IMR-90 (cell line): ENCODE measurements at regions not wholly inside any gene's neighbourhood (a gene's known extent, or its start where the extent isn't known, plus 50 kb on each side); places are given as distances from the start of the nearest gene placed in this dataset.

Experiments
- ATAC-seq: fragments of 200-7000 bp; cut with Tn5 transposase; 2 replicates; pipeline ENCODE4 v1.9.1; 2020; ENCODE audit warnings: low read depth, mild to moderate bottlenecking, moderate library complexity
- BruUV-seq: library from RNA; stranded (reverse); fragments of 400-500 nt; replicated peaks from 2 replicates; lab custom pipeline; 2021; lab: Mats Ljungman, UMichigan
- CTCF ChIA-PET: fragments of 300-600 bp; formaldehyde crosslinking; extraction: SDS; loops from one replicate; lab custom pipeline; 2021; ENCODE audit warnings: antibody characterized with exemption; lab: Yijun Ruan, JAX
- POLR2A ChIA-PET: fragments of 300-600 bp; sonication (Branson Sonifier 250); formaldehyde crosslinking; loops from one replicate; lab custom pipeline; 2022; ENCODE audit warnings: antibody characterized with exemption; ENCODE audit not compliant: unreplicated experiment; lab: Charles Lee
- DNase-seq: peaks from one replicate; pipeline ENCODE4 v3.0.0; 2013
- H2AFZ ChIP-seq: replicated peaks from 2 replicates; pipeline ENCODE3; 2013; ENCODE audit warnings: low read length, mild to moderate bottlenecking; ENCODE audit not compliant: poor library complexity
- H2AK5ac ChIP-seq: 2 replicates; pipeline ENCODE4 v1.6.1; 2013; ENCODE audit warnings: low read depth, low read length, inconsistent platforms
- H2AK9ac ChIP-seq: replicated peaks from 2 replicates; pipeline ENCODE3; 2013; ENCODE audit warnings: mild to moderate bottlenecking, low read depth, low read length, moderate library complexity; ENCODE audit not compliant: poor library complexity
- H2BK120ac ChIP-seq: 2 replicates; pipeline ENCODE4 v1.6.1; 2013; ENCODE audit warnings: low read depth, low read length, inconsistent platforms
- H2BK15ac ChIP-seq: 3 replicates; pipeline ENCODE4 v1.6.1; 2013; ENCODE audit warnings: low read depth, low read length, inconsistent platforms
- H2BK20ac ChIP-seq: 2 replicates; pipeline ENCODE4 v1.6.1; 2013; ENCODE audit warnings: low read depth, mild to moderate bottlenecking, inconsistent platforms, low read length, moderate library complexity
- H2BK5ac ChIP-seq: 2 replicates; pipeline ENCODE4 v1.6.1; 2013; ENCODE audit warnings: mild to moderate bottlenecking, low read depth, low read length, inconsistent platforms; ENCODE audit not compliant: poor library complexity, severe bottlenecking
- H3K14ac ChIP-seq: replicated peaks from 2 replicates; pipeline ENCODE4 v1.6.1; 2013; ENCODE audit warnings: low read depth, low read length, inconsistent platforms
- H3K18ac ChIP-seq: 2 replicates; pipeline ENCODE4 v1.6.1; 2013; ENCODE audit warnings: low read depth, low read length, control low read depth
- H3K23ac ChIP-seq: 2 replicates; pipeline ENCODE4 v1.6.1; 2013; ENCODE audit warnings: low read depth, low read length, inconsistent platforms
- H3K27ac ChIP-seq: 2 replicates; pipeline ENCODE4 v1.5.1; 2013; ENCODE audit warnings: mild to moderate bottlenecking, control low read depth, low read length; ENCODE audit not compliant: insufficient read depth
- H3K27me3 ChIP-seq: 2 replicates; pipeline ENCODE4 v1.6.1; 2013; ENCODE audit warnings: low read length; ENCODE audit not compliant: control insufficient read depth, insufficient read depth
- H3K36me3 ChIP-seq: 2 replicates; pipeline ENCODE4 v1.6.1; 2013; ENCODE audit warnings: low read length, mixed read lengths; ENCODE audit not compliant: control insufficient read depth, insufficient read depth
- H3K4ac ChIP-seq: 2 replicates; pipeline ENCODE4 v1.6.1; 2013; ENCODE audit warnings: low read depth, low read length, inconsistent platforms
- H3K4me1 ChIP-seq: 2 replicates; pipeline ENCODE4 v1.6.1; 2013; ENCODE audit warnings: low read length, mixed read lengths; ENCODE audit not compliant: control insufficient read depth, insufficient read depth
- H3K4me2 ChIP-seq: 2 replicates; pipeline ENCODE4 v1.6.1; 2013; ENCODE audit warnings: low read depth, mild to moderate bottlenecking, control low read depth, low read length, moderate library complexity
- H3K4me3 ChIP-seq: 2 replicates; pipeline ENCODE4 v1.5.1; 2013; ENCODE audit warnings: low read depth, mild to moderate bottlenecking, control low read depth, low read length, moderate library complexity; ENCODE audit not compliant: insufficient read depth
- H3K56ac ChIP-seq: 2 replicates; pipeline ENCODE4 v1.6.1; 2013; ENCODE audit warnings: low read length, inconsistent platforms; ENCODE audit not compliant: insufficient read depth; ENCODE audit errors: extremely low read depth
- H3K79me1 ChIP-seq, 2 experiments: 2 replicates each; pipeline ENCODE4 v1.6.1; 2013; ENCODE audit warnings: low read length in 2 of 2, inconsistent platforms in 1 of 2, low read depth in 1 of 2
- H3K9ac ChIP-seq: 2 replicates; pipeline ENCODE4 v1.6.1; 2013; ENCODE audit warnings: low read depth, low read length, control low read depth
- H3K9me1 ChIP-seq: 2 replicates; pipeline ENCODE4 v1.6.1; 2013; ENCODE audit warnings: low read length, inconsistent platforms; ENCODE audit not compliant: insufficient read depth
- H3K9me3 ChIP-seq: 2 replicates; pipeline ENCODE4 v1.6.1; 2013; ENCODE audit warnings: low read length; ENCODE audit not compliant: control insufficient read depth, insufficient read depth
- H4K20me1 ChIP-seq: 2 replicates; pipeline ENCODE4 v1.6.1; 2013; ENCODE audit warnings: low read length, inconsistent platforms; ENCODE audit not compliant: insufficient read depth
- H4K5ac ChIP-seq: 2 replicates; pipeline ENCODE4 v1.6.1; 2013; ENCODE audit warnings: mild to moderate bottlenecking, low read depth, low read length, control low read depth
- H4K8ac ChIP-seq, 2 experiments: 2 replicates each; pipeline ENCODE4 v1.6.1; 2013; ENCODE audit warnings: low read depth in 2 of 2, low read length in 2 of 2, control low read depth in 1 of 2, inconsistent platforms in 1 of 2
- H4K91ac ChIP-seq: 2 replicates; pipeline ENCODE4 v1.6.1; 2013; ENCODE audit warnings: low read depth, low read length, inconsistent platforms; ENCODE audit not compliant: insufficient read depth
- BHLHE40 ChIP-seq: fragments of 150-350 bp; IDR thresholded peaks from 2 replicates; pipeline ENCODE4 v1.6.1; 2016; ENCODE audit warnings: mild to moderate bottlenecking, low read depth, low read length
- MXI1 ChIP-seq: IDR thresholded peaks from 2 replicates; pipeline ENCODE4 v1.6.1; 2012; ENCODE audit warnings: low read depth, mild to moderate bottlenecking, low read length, moderate library complexity, borderline replicate concordance
- RAD21 ChIP-seq: IDR thresholded peaks from 2 replicates; pipeline ENCODE4 v1.6.1; 2012; ENCODE audit warnings: low read length, improper control_type of control experiment
- RFX5 ChIP-seq: IDR thresholded peaks from 2 replicates; pipeline ENCODE4 v1.8.0; 2012; ENCODE audit warnings: low read depth, mild to moderate bottlenecking, low read length, moderate library complexity
- SMC3 ChIP-seq: fragments of 150-350 bp; IDR thresholded peaks from 2 replicates; pipeline ENCODE4 v1.6.1; 2016; ENCODE audit warnings: low read depth, mild to moderate bottlenecking, antibody characterized with exemption, low read length, moderate library complexity
- WGBS, 2 experiments: methylation state at CpG; one replicate each; pipeline versions ENCODE4 v1.1.5 to v1.1.7; 2013; ENCODE audit warnings: missing lambda C conversion rate in 2 of 2; ENCODE audit not compliant: insufficient read length in 1 of 2; ENCODE audit errors: extremely low coverage in 2 of 2; 5-methylcytosine and 5-hydroxymethylcytosine counted together
- dilution Hi-C: fragments of 300-500 bp; cut with HindIII; formaldehyde crosslinking; loops from one replicate; pipeline ENCODE4 v1.14.3; 2018; ENCODE audit warnings: low sequenced_read_pairs; ENCODE audit not compliant: unreplicated experiment
- in situ Hi-C: fragments of 300-500 bp; cut with MboI; formaldehyde crosslinking; loops from 3 replicates; pipeline ENCODE4 v1.14.3; 2019; ENCODE audit warnings: low sequenced_read_pairs, inconsistent platforms, mixed read lengths
- intact Hi-C: fragments of 100-400 bp; cut with micrococcal nuclease; formaldehyde crosslinking; loops from 2 replicates; pipeline ENCODE4 v1.10.0; 2022
- TF ChIP-seq, protein P1 (sequence below): conservative IDR thresholded peaks from 2 replicates; pipeline ENCODE4 v1.5.1; 2012; ENCODE audit warnings: mild to moderate bottlenecking, low read depth, low read length, improper control_type of control experiment

DNA sequence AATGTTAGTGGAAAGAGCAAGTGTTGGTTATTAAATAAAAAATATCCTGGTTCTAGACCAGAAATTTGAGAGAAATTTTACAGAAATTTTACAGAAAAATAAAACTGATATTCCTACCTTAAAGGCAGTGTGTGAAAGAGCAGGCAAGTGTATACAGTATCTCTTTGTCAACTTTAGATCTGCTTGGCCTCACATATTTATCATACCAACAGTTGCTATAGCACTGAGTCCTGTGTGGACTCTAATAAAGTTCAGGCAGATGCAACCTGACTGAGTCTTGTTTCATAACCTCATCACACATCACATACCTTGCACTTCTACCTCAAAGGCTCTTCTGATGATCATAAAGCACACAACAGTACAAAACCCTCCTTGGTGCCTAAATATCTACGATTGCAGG, 552.4 kb upstream of the PCDH15 start:
- Histone ChIP-seq H3K27ac (no peak overlapping the region), H2AK9ac (no peak overlapping the region), H3K23ac (no peak overlapping the region), H3K4ac (no peak overlapping the region), H2BK20ac (no peak overlapping the region), H3K18ac (no peak overlapping the region), H2BK120ac (no peak overlapping the region), H4K8ac (no peak overlapping the region), H3K4me1 (no peaks in the 10 kb centered on the region), H3K56ac (no peak overlapping the region; the same call in 1 of the 2 replicates), H4K20me1 (no peaks in the 10 kb centered on the region), H2BK15ac (no peak overlapping the region), H3K9me3 (no peaks in the 10 kb centered on the region), H3K9ac (no peak overlapping the region), H3K9me1 (no peaks in the 10 kb centered on the region), H3K14ac (no peak overlapping the region), H2AFZ (no peak overlapping the region), H3K36me3 (no peaks in the 10 kb centered on the region), H3K27me3 (no peaks in the 10 kb centered on the region), H3K79me1 (no peaks in the 10 kb centered on the region), H3K4me3 (no peak overlapping the region), H3K4me2 (no peak overlapping the region), H2BK5ac (no peak overlapping the region), H4K5ac (no peak overlapping the region), H4K91ac (no peak overlapping the region), H2AK5ac (no peak overlapping the region)
- WGBS, 2 experiments: no CpG with 5 or more reads among the region's 1 CpG
- no peak for TF ChIP-seq MXI1
- TF ChIP-seq SMC3: no peak
- no peak for TF ChIP-seq RAD21
- TF ChIP-seq BHLHE40: no peak
- TF ChIP-seq, protein P1, sequence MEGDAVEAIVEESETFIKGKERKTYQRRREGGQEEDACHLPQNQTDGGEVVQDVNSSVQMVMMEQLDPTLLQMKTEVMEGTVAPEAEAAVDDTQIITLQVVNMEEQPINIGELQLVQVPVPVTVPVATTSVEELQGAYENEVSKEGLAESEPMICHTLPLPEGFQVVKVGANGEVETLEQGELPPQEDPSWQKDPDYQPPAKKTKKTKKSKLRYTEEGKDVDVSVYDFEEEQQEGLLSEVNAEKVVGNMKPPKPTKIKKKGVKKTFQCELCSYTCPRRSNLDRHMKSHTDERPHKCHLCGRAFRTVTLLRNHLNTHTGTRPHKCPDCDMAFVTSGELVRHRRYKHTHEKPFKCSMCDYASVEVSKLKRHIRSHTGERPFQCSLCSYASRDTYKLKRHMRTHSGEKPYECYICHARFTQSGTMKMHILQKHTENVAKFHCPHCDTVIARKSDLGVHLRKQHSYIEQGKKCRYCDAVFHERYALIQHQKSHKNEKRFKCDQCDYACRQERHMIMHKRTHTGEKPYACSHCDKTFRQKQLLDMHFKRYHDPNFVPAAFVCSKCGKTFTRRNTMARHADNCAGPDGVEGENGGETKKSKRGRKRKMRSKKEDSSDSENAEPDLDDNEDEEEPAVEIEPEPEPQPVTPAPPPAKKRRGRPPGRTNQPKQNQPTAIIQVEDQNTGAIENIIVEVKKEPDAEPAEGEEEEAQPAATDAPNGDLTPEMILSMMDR: no peak
- TF ChIP-seq RFX5: no peak
- intact Hi-C loops: no loop called here
- in situ Hi-C loops: no loop called here
- POLR2A ChIA-PET: no interaction called here
- dilution Hi-C loops: no loop called here
- BruUV-seq: no TSS peak
- ATAC-seq: no peak
- no peak for DNase-seq
- CTCF ChIA-PET: no interaction called here
